ENCODE measurements at regions not wholly inside any gene's neighbourhood (a gene's known extent, or its start where the extent isn't known, plus 50 kb on each side); places are given as distances from the start of the nearest gene placed in this dataset.

DNA sequence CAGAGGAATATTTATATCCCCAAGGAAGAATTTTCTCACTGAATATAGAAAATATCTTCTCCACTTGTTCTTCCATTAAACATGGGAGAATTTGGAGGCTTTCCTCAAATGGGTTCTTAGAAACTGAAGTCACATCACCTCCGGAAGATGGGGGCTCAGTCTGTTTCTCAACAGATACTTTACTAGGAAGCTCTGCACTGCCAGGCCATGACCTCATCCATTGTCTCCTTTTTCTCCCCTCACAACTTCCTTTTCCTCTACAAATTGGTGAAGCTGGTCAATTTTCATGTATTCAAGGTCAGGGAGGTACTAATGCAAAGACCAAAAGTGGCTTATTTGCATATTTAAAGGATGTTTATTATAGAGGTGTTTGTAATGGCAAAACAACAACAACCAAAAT, 173.1 kb downstream of the RNF152 start:
- H3K9me3 Mint-ChIP-seq = no peaks in the 10 kb centered on the region
- no peaks in the 10 kb centered on the region for H3K79me2 ChIP-seq (ENCODE audit: insufficient read depth, low read length)
- no peak for DNase-seq
- peaks cover 17 to 18% of the 10 kb centered on the region in 2 experiments for H3K4me1 Mint-ChIP-seq
- H3K18ac ChIP-seq (ENCODE audit: insufficient read length, low read depth, low read length) = no peak overlapping the region
- H3K9ac ChIP-seq (ENCODE audit: extremely low read depth, insufficient read length, low read length) = no peak overlapping the region
- no peaks in the 10 kb centered on the region for H3K27me3 ChIP-seq (ENCODE audit: insufficient read depth, low read length)
- no CpG with 5 or more reads among the region's 1 CpG for WGBS (ENCODE audit: extremely low coverage, insufficient read length, low lambda C conversion rate)
- H3K4ac ChIP-seq (ENCODE audit: low read depth, low read length) = no peak overlapping the region
- H2BK5ac ChIP-seq (ENCODE audit: insufficient read length, low read length) = no peak overlapping the region
- H3K23ac ChIP-seq (ENCODE audit: insufficient read length, low read depth, low read length) = no peak overlapping the region
- H2AK5ac ChIP-seq (ENCODE audit: insufficient read length, low read length) = no peak overlapping the region
- H4K91ac ChIP-seq (ENCODE audit: insufficient read length, low read depth, low read length) = no peak overlapping the region
- TF ChIP-seq, protein P1, sequence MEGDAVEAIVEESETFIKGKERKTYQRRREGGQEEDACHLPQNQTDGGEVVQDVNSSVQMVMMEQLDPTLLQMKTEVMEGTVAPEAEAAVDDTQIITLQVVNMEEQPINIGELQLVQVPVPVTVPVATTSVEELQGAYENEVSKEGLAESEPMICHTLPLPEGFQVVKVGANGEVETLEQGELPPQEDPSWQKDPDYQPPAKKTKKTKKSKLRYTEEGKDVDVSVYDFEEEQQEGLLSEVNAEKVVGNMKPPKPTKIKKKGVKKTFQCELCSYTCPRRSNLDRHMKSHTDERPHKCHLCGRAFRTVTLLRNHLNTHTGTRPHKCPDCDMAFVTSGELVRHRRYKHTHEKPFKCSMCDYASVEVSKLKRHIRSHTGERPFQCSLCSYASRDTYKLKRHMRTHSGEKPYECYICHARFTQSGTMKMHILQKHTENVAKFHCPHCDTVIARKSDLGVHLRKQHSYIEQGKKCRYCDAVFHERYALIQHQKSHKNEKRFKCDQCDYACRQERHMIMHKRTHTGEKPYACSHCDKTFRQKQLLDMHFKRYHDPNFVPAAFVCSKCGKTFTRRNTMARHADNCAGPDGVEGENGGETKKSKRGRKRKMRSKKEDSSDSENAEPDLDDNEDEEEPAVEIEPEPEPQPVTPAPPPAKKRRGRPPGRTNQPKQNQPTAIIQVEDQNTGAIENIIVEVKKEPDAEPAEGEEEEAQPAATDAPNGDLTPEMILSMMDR (conservative IDR thresholded peaks at IDR 0.05) = no peak
- H4K20me1 ChIP-seq (ENCODE audit: control insufficient read depth, insufficient read depth, insufficient read length) = no peaks in the 10 kb centered on the region
- no peak overlapping the region for H3K27ac Mint-ChIP-seq
- peaks cover 0 to 4% (median 0%) of the 10 kb centered on the region in 3 experiments; a peak in 2 of 7 replicates for H3K36me3 Mint-ChIP-seq (ENCODE audit: insufficient read depth in 1 of 3, low read depth in 3 of 3)
- no peak overlapping the region for H2BK12ac ChIP-seq (ENCODE audit: insufficient read length, low read depth, low read length)
- H4K8ac ChIP-seq (replicated peaks; ENCODE audit: insufficient read length, low read depth, low read length) = no peak overlapping the region
- no peak overlapping the region for H3K56ac ChIP-seq (ENCODE audit: insufficient read length, low read depth, low read length)
- H3K27me3 Mint-ChIP-seq (ENCODE audit: low read depth) = no peaks in the 10 kb centered on the region; the same call in 1 of the 2 replicates
- no peak overlapping the region for H3K4me3 Mint-ChIP-seq
- H3T11ph ChIP-seq (ENCODE audit: low read length) = no peak overlapping the region
- no peak overlapping the region for H2BK20ac ChIP-seq (ENCODE audit: low read depth, low read length, poor library complexity, severe bottlenecking)
- H2BK120ac ChIP-seq (ENCODE audit: low read depth, low read length, poor library complexity, severe bottlenecking) = no peak overlapping the region
- H3K79me1 ChIP-seq (ENCODE audit: insufficient read depth, low read depth, low read length, poor library complexity, severe bottlenecking) = no peaks in the 10 kb centered on the region
- H4K5ac ChIP-seq (ENCODE audit: insufficient read length, low read depth, low read length) = no peak overlapping the region
- no peak overlapping the region for H3K27ac ChIP-seq (ENCODE audit: insufficient read length, low read depth, low read length)
- H3K4me1 ChIP-seq (ENCODE audit: insufficient read depth, low read length) = no peaks in the 10 kb centered on the region; the same call in 1 of the 2 replicates
- H2BK15ac ChIP-seq (ENCODE audit: low read depth, low read length) = no peak overlapping the region
- H3K4me2 ChIP-seq (ENCODE audit: insufficient read depth, insufficient read length, low read length) = no peak overlapping the region
- no peaks in the 10 kb centered on the region for H3K23me2 ChIP-seq (ENCODE audit: insufficient read length, low read depth, low read length, poor library complexity, severe bottlenecking)
- H3K9me3 ChIP-seq (ENCODE audit: control insufficient read depth, low read depth, low read length) = no peaks in the 10 kb centered on the region
- H3K14ac ChIP-seq (ENCODE audit: insufficient read depth, low read length) = no peak overlapping the region
- no peak overlapping the region for H2AFZ ChIP-seq (ENCODE audit: low read length)
